ENCODE measurements at regions not wholly inside any gene's neighbourhood (a gene's known extent, or its start where the extent isn't known, plus 50 kb on each side); places are given as distances from the start of the nearest gene placed in this dataset.

DNA sequence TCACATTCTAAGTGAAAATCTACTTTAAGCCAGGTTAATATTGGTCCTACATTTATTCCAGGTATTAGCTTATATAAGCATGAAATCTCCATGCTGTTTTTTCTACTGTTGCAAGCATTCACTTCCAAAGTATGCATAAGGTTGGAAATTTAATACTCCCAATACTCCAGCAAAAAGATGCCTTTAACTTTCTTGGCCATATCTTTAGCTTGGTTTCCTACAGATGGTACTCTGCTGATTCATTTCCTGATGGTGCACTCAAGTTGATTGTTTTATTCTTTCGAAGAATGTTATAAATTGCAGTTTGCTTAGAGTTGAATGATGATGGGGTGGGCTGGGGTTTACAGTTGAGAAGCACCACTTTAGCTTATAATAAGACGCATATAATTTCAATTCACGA is 330.2 kb downstream of the PTTG2 start:
- intact Hi-C loops (cut with DNase I) = no loop called here

DNA sequence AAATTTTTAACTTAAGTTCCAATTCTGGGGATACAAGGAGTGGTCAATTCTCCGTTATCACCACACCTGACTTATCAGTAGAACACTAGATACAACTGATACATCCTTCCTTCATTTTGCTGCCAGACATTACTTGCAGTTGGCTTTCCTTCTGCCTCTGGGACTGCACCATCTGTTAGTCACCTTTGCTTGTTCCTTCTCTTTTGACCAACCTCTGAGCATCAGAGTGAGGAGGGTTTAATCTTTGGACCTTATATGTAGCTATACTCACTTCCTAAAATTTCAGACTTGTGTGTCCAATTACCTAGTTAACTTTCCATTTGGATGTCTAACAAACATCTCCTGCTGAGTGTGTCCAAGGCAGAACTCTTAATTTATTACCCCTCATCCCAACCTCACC is 330.7 kb downstream of the PTTG2 start:
- intact Hi-C loops (cut with DNase I) = no loop called here
- TF ChIP-seq, protein P1, sequence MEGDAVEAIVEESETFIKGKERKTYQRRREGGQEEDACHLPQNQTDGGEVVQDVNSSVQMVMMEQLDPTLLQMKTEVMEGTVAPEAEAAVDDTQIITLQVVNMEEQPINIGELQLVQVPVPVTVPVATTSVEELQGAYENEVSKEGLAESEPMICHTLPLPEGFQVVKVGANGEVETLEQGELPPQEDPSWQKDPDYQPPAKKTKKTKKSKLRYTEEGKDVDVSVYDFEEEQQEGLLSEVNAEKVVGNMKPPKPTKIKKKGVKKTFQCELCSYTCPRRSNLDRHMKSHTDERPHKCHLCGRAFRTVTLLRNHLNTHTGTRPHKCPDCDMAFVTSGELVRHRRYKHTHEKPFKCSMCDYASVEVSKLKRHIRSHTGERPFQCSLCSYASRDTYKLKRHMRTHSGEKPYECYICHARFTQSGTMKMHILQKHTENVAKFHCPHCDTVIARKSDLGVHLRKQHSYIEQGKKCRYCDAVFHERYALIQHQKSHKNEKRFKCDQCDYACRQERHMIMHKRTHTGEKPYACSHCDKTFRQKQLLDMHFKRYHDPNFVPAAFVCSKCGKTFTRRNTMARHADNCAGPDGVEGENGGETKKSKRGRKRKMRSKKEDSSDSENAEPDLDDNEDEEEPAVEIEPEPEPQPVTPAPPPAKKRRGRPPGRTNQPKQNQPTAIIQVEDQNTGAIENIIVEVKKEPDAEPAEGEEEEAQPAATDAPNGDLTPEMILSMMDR (IDR thresholded peaks at IDR 0.05) = no peak

More for the DNA sequence above, 330.2 kb downstream of the PTTG2 start:
- Histone ChIP-seq H3K36me3 (no peaks in the 10 kb centered on the region), H3K27me3 (no peaks in the 10 kb centered on the region), H3K9ac (ENCODE audit: low read depth in 2 of 2, low read length in 2 of 2) (no peak overlapping the region), H3K4me3 (no peak overlapping the region), H3K9me3 (no peaks in the 10 kb centered on the region), H3K27ac (no peak overlapping the region), H3K4me1 (no peaks in the 10 kb centered on the region)
- DNase-seq = no peak
- TF ChIP-seq, protein P1 (IDR thresholded peaks at IDR 0.05) = no peak

DNA sequence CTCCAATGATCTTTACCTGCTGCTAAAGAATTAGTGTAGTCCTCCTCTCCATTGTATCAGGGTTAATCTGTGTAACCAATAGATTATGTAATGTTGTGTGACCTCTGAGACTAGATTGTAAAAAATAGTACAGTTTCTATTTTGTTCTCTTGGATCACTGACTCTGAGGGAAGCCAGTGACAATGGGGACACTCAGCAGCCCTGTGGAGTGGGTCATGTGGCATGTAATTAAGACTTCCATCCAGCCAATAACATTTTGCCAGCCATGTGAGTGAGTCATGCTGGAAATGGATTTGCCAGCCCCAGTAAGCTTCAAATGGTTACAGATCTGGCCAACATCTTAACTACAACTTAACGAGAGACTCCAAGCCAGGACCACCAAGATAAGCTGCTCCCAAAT is 332.3 kb downstream of the PTTG2 start:
- Histone ChIP-seq H3K27ac (no peak overlapping the region), H3K4me3 (no peak overlapping the region), H3K9me3 (no peaks in the 10 kb centered on the region), H3K4me1 (no peaks in the 10 kb centered on the region), H3K36me3 (no peaks in the 10 kb centered on the region), H3K9ac (ENCODE audit: low read depth in 2 of 2, low read length in 2 of 2) (no peak overlapping the region), H3K27me3 (no peaks in the 10 kb centered on the region)
- intact Hi-C loops (cut with DNase I) = no loop called here
- no peak for DNase-seq
- TF ChIP-seq, protein P1 (IDR thresholded peaks at IDR 0.05) = no peak

More for the DNA sequence above, 330.7 kb downstream of the PTTG2 start:
- H3K4me1 ChIP-seq = no peaks in the 10 kb centered on the region
- H3K9me3 ChIP-seq = no peaks in the 10 kb centered on the region
- H3K9ac ChIP-seq (ENCODE audit: low read depth in 2 of 2, low read length in 2 of 2) = no peak overlapping the region
- H3K36me3 ChIP-seq = no peaks in the 10 kb centered on the region
- no peak for DNase-seq
- no peaks in the 10 kb centered on the region for H3K27me3 ChIP-seq
- H3K4me3 ChIP-seq = no peak overlapping the region
- no peak overlapping the region for H3K27ac ChIP-seq

DNA sequence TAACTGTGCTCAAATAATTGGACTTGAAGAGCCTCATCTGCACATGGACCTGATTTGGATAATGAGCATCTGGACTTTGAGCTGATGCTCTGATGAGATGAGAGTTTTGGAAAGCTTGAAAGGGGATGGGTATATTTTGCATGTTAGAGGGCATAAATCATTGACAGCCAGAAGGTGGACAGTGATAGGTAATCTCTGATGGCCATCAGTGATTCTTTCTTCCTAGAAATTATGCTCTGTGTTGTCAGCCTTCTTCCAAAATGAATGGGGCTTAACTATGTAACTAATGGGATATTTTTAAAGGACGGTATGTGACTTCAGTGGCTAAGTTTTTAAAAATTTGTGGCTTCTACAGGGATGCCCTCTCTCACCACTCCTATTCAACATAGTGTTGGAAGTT is 334.0 kb downstream of the PTTG2 start:
- Histone ChIP-seq H3K27me3 (no peaks in the 10 kb centered on the region), H3K27ac (no peak overlapping the region), H3K4me1 (no peaks in the 10 kb centered on the region), H3K9me3 (no peaks in the 10 kb centered on the region), H3K9ac (ENCODE audit: low read depth in 2 of 2, low read length in 2 of 2) (no peak overlapping the region), H3K36me3 (no peaks in the 10 kb centered on the region), H3K4me3 (no peak overlapping the region)
- intact Hi-C loops (cut with DNase I) = no loop called here
- TF ChIP-seq, protein P1 (IDR thresholded peaks at IDR 0.05) = no peak
- DNase-seq = no peak

DNA sequence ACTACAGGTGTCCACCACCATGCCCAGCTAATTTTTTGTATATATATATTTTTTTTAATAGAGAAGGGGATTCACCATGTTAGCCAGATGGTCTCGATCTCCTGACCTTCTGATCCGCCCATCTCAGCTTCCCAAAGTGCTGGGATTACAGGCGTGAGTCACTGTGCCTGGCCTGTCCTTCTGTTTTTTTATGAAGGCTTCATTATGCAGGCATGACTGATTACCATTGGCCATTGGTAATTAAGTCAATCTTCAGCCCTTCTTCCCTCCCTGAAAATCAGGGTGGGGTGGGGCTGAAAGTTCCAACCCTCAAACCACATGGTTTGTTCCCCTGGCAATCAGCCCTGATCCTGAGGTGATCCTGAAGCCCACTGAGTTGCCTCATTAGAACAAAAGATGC is 336.9 kb downstream of the PTTG2 start:
- H3K9ac ChIP-seq (ENCODE audit: low read depth in 2 of 2, low read length in 2 of 2) = no peak overlapping the region
- no peak for DNase-seq
- no peaks in the 10 kb centered on the region for H3K36me3 ChIP-seq
- no peak overlapping the region for H3K27ac ChIP-seq
- no peaks in the 10 kb centered on the region for H3K27me3 ChIP-seq
- H3K4me1 ChIP-seq = no peaks in the 10 kb centered on the region
- intact Hi-C loops (cut with DNase I) = no loop called here
- TF ChIP-seq, protein P1 (IDR thresholded peaks at IDR 0.05) = no peak
- no peaks in the 10 kb centered on the region for H3K9me3 ChIP-seq
- no peak overlapping the region for H3K4me3 ChIP-seq

All from colonic mucosa (tissue), 4 donors.